ENCODE measurements at regions not wholly inside any gene's neighbourhood (a gene's known extent, or its start where the extent isn't known, plus 50 kb on each side); places are given as distances from the start of the nearest gene placed in this dataset.

GRCh38 chr7:106386958-106387357 is 102.2 kb upstream of the NAMPT start:
- TF ChIP-seq, protein P1, sequence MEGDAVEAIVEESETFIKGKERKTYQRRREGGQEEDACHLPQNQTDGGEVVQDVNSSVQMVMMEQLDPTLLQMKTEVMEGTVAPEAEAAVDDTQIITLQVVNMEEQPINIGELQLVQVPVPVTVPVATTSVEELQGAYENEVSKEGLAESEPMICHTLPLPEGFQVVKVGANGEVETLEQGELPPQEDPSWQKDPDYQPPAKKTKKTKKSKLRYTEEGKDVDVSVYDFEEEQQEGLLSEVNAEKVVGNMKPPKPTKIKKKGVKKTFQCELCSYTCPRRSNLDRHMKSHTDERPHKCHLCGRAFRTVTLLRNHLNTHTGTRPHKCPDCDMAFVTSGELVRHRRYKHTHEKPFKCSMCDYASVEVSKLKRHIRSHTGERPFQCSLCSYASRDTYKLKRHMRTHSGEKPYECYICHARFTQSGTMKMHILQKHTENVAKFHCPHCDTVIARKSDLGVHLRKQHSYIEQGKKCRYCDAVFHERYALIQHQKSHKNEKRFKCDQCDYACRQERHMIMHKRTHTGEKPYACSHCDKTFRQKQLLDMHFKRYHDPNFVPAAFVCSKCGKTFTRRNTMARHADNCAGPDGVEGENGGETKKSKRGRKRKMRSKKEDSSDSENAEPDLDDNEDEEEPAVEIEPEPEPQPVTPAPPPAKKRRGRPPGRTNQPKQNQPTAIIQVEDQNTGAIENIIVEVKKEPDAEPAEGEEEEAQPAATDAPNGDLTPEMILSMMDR (IDR thresholded peaks at IDR 0.05; ENCODE audit: low read depth, low read length) = no peak

DNA sequence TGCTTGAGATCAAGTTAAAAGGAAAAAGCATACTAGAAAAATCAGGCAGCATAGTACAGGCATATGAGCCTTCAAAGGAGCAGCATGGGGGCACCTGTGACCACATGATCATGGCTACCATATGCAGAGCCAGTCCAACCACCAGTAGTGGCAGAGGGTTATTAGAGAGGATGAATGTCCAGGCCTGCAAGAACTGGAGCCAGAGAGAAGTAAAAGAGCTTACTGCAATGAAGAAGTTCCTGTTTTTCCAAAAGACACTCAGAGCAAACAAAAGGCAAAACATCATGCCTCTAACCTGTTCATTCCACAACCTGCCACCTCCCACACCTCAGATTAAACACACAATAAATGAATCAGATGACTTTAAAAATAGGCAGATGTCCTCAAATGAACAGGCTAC is 99.6 kb upstream of the NAMPT start:
- Histone ChIP-seq H3K4me1 (no peaks in the 10 kb centered on the region), H3K36me3 (no peaks in the 10 kb centered on the region), H3K9me3 (no peaks in the 10 kb centered on the region), H3K4me3 (ENCODE audit: low read depth, low read length) (no peak overlapping the region), H3K27me3 (no peaks in the 10 kb centered on the region)
- TF ChIP-seq, protein P1 (IDR thresholded peaks at IDR 0.05; ENCODE audit: low read depth, low read length) = no peak
- DNase-seq = no peak

More at GRCh38 chr7:106386958-106387357, 102.2 kb upstream of the NAMPT start:
- Histone ChIP-seq H3K4me3 (ENCODE audit: low read depth, low read length) (no peak overlapping the region), H3K36me3 (no peaks in the 10 kb centered on the region), H3K27me3 (no peaks in the 10 kb centered on the region), H3K4me1 (no peaks in the 10 kb centered on the region), H3K9me3 (no peaks in the 10 kb centered on the region)
- DNase-seq = no peak

- TF ChIP-seq, protein P1 (IDR thresholded peaks at IDR 0.05; ENCODE audit: low read depth, low read length) = no peak
- no peak for DNase-seq
- H3K36me3 ChIP-seq = no peaks in the 10 kb centered on the region
- H3K4me1 ChIP-seq = no peaks in the 10 kb centered on the region
- no peak overlapping the region for H3K4me3 ChIP-seq (ENCODE audit: low read depth, low read length)
- H3K9me3 ChIP-seq = no peaks in the 10 kb centered on the region
- H3K27me3 ChIP-seq = no peaks in the 10 kb centered on the region
These were observed 98.1 kb upstream of the NAMPT start for GRCh38 chr7:106382929-106383328.

DNA sequence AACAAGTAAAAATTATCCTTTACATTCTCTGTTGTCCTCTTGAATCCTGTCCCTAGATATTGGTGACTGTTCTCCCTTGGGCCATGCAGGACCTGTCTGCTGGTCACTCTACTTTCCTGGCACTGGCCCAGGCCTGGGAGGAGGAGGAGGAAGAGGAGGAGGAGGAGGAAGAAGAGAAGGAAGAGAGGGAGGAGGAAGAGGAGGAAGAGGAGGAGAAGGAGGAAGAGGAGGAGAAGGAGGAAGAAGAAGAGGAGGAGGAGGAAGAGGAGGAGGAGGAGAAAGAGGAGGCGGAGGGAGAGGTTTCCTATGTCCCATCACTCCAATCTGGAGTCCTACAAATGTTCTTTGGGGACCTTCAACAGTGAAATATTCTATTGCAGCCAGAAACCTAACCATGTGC is 97.3 kb upstream of the NAMPT start:
- Histone ChIP-seq H3K4me1 (no peaks in the 10 kb centered on the region), H3K9me3 (no peaks in the 10 kb centered on the region), H3K36me3 (no peaks in the 10 kb centered on the region), H3K27me3 (no peaks in the 10 kb centered on the region), H3K4me3 (ENCODE audit: low read depth, low read length) (no peak overlapping the region)
- TF ChIP-seq, protein P1 (IDR thresholded peaks at IDR 0.05; ENCODE audit: low read depth, low read length) = no peak
- no peak for DNase-seq

- TF ChIP-seq, protein P1 (IDR thresholded peaks at IDR 0.05; ENCODE audit: low read depth, low read length) = no peak
- no peaks in the 10 kb centered on the region for H3K36me3 ChIP-seq
- H3K4me3 ChIP-seq (ENCODE audit: low read depth, low read length) = no peak overlapping the region
- no peaks in the 10 kb centered on the region for H3K4me1 ChIP-seq
- no peak for DNase-seq
- H3K9me3 ChIP-seq = no peaks in the 10 kb centered on the region
- no peaks in the 10 kb centered on the region for H3K27me3 ChIP-seq
These were observed 96.5 kb upstream of the NAMPT start for GRCh38 chr7:106381252-106381651.

- H3K4me1 ChIP-seq = no peaks in the 10 kb centered on the region
- TF ChIP-seq, protein P1 (IDR thresholded peaks at IDR 0.05; ENCODE audit: low read depth, low read length) = no peak
- H3K4me3 ChIP-seq (ENCODE audit: low read depth, low read length) = no peak overlapping the region
- H3K9me3 ChIP-seq = no peaks in the 10 kb centered on the region
- no peaks in the 10 kb centered on the region for H3K36me3 ChIP-seq
- no peaks in the 10 kb centered on the region for H3K27me3 ChIP-seq
- DNase-seq = no peak
These were observed 93.1 kb upstream of the NAMPT start for GRCh38 chr7:106377847-106378361.
